Inferior parietal cortex (tissue), 1 donor: ENCODE measurements at regions not wholly inside any gene's neighbourhood (a gene's known extent, or its start where the extent isn't known, plus 50 kb on each side); places are given as distances from the start of the nearest gene placed in this dataset.

Experiments
- DNase-seq: peaks from one replicate; pipeline ENCODE4 v3.0.0-alpha.2; 2016; ENCODE audit errors: extremely low spot score

GRCh38 chr20:25135031-25135430, 53.1 kb upstream of the VSX1 start:
- DNase-seq, result no peak

GRCh38 chr20:25136056-25136455, 54.1 kb upstream of the VSX1 start:
- DNase-seq, result no peak

GRCh38 chr20:25136643-25137559, 55.0 kb upstream of the VSX1 start:
- DNase-seq, result peak; percentile 47

- no peak for DNase-seq
Measured at GRCh38 chr20:25139029-25139705, 56.3 kb upstream of the ENTPD6 start.

GRCh38 chr20:25140968-25141367, 54.5 kb upstream of the ENTPD6 start:
- DNase-seq, result no peak

- no peak for DNase-seq
Measured at GRCh38 chr20:25142435-25142834, 53.1 kb upstream of the ENTPD6 start.

- peak; percentile 48 for DNase-seq
Measured at GRCh38 chr20:25145131-25145530, 50.4 kb upstream of the ENTPD6 start.
